ENCODE measurements at regions not wholly inside any gene's neighbourhood (a gene's known extent, or its start where the extent isn't known, plus 50 kb on each side); places are given as distances from the start of the nearest gene placed in this dataset.

- no peak for TF ChIP-seq SPI1 (IDR thresholded peaks at IDR 0.05; ENCODE audit: borderline replicate concordance, low read depth)
- no peak for TF ChIP-seq GABPA (IDR thresholded peaks at IDR 0.05; ENCODE audit: low read depth)
- no peak for TF ChIP-seq POLR2AphosphoS5 (IDR thresholded peaks at IDR 0.05; ENCODE audit: low read depth)
- TF ChIP-seq, protein P1, sequence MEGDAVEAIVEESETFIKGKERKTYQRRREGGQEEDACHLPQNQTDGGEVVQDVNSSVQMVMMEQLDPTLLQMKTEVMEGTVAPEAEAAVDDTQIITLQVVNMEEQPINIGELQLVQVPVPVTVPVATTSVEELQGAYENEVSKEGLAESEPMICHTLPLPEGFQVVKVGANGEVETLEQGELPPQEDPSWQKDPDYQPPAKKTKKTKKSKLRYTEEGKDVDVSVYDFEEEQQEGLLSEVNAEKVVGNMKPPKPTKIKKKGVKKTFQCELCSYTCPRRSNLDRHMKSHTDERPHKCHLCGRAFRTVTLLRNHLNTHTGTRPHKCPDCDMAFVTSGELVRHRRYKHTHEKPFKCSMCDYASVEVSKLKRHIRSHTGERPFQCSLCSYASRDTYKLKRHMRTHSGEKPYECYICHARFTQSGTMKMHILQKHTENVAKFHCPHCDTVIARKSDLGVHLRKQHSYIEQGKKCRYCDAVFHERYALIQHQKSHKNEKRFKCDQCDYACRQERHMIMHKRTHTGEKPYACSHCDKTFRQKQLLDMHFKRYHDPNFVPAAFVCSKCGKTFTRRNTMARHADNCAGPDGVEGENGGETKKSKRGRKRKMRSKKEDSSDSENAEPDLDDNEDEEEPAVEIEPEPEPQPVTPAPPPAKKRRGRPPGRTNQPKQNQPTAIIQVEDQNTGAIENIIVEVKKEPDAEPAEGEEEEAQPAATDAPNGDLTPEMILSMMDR (IDR thresholded peaks at IDR 0.05; ENCODE audit: insufficient read depth, low read length) = no peak
- TF ChIP-seq REST (IDR thresholded peaks at IDR 0.05; ENCODE audit: insufficient replicate concordance, low read depth) = no peak
- peaks cover 4% of the 10 kb centered on the region for H3K27me3 ChIP-seq (ENCODE audit: insufficient read depth, poor library complexity, severe bottlenecking)
- no peak for DNase-seq (ENCODE audit: low read depth in 1 of 2, low spot score in 1 of 2)
- H3K4me3 ChIP-seq (replicated peaks; ENCODE audit: insufficient read depth, low read length) = no peak overlapping the region
- H3K27ac ChIP-seq (replicated peaks) = no peak overlapping the region
Measured at GRCh38 chr3:152607179-152607578, 227.8 kb upstream of the P2RY1 start.

- TF ChIP-seq, protein P1 (IDR thresholded peaks at IDR 0.05; ENCODE audit: insufficient read depth, low read length) = no peak
- TF ChIP-seq SPI1 (IDR thresholded peaks at IDR 0.05; ENCODE audit: borderline replicate concordance, low read depth) (no peak), GABPA (IDR thresholded peaks at IDR 0.05; ENCODE audit: low read depth) (no peak)
- DNase-seq (ENCODE audit: low read depth in 1 of 2, low spot score in 1 of 2) = no peak
- H3K4me3 ChIP-seq (replicated peaks; ENCODE audit: insufficient read depth, low read length) = no peak overlapping the region
- no peak overlapping the region for H3K27ac ChIP-seq (replicated peaks)
- peaks cover 4% of the 10 kb centered on the region for H3K27me3 ChIP-seq (ENCODE audit: insufficient read depth, poor library complexity, severe bottlenecking)
Measured at GRCh38 chr3:152608696-152609594, 226.0 kb upstream of the P2RY1 start.

GRCh38 chr3:152609891-152610290, 225.0 kb upstream of the P2RY1 start:
- peaks cover 4% of the 10 kb centered on the region for H3K27me3 ChIP-seq (ENCODE audit: insufficient read depth, poor library complexity, severe bottlenecking)
- H3K4me3 ChIP-seq (replicated peaks; ENCODE audit: insufficient read depth, low read length) = no peak overlapping the region
- TF ChIP-seq REST (IDR thresholded peaks at IDR 0.05; ENCODE audit: insufficient replicate concordance, low read depth) (no peak), GABPA (IDR thresholded peaks at IDR 0.05; ENCODE audit: low read depth) (no peak), POLR2AphosphoS5 (IDR thresholded peaks at IDR 0.05; ENCODE audit: low read depth) (no peak)
- TF ChIP-seq, protein P1 (IDR thresholded peaks at IDR 0.05; ENCODE audit: insufficient read depth, low read length) = no peak
- no peak overlapping the region for H3K27ac ChIP-seq (replicated peaks)
- no peak for DNase-seq (ENCODE audit: low read depth in 1 of 2, low spot score in 1 of 2)
